HK-2 (cell line): ENCODE measurements at regions not wholly inside any gene's neighbourhood (a gene's known extent, or its start where the extent isn't known, plus 50 kb on each side); places are given as distances from the start of the nearest gene placed in this dataset.

Experiments
- DNase-seq: peaks from one replicate; pipeline ENCODE4 v3.0.0-alpha.2; 2018; ENCODE audit not compliant: unreplicated experiment

GRCh38 chr12:46451276-46452021 lies 78.9 kb upstream of the SLC38A2 start:
- DNase-seq = no peak

GRCh38 chr12:46450279-46450748 lies 77.7 kb upstream of the SLC38A2 start:
- DNase-seq = no peak

GRCh38 chr12:46449856-46450255 lies 77.3 kb upstream of the SLC38A2 start:
- no peak for DNase-seq

- no peak for DNase-seq
These were observed 76.7 kb upstream of the SLC38A2 start for GRCh38 chr12:46449316-46449715.

- no peak for DNase-seq
These were observed 74.1 kb upstream of the SLC38A2 start for GRCh38 chr12:46446645-46447044.

GRCh38 chr12:46445551-46446235 lies 73.1 kb upstream of the SLC38A2 start:
- DNase-seq = no peak

GRCh38 chr12:46445093-46445492 lies 72.5 kb upstream of the SLC38A2 start:
- DNase-seq = no peak

- no peak for DNase-seq
These were observed 71.2 kb upstream of the SLC38A2 start for GRCh38 chr12:46443594-46444263.

- no peak for DNase-seq
These were observed 70.2 kb upstream of the SLC38A2 start for GRCh38 chr12:46442738-46443137.

GRCh38 chr12:46442239-46442638 lies 69.7 kb upstream of the SLC38A2 start:
- DNase-seq = no peak

GRCh38 chr12:46439793-46440511 lies 67.4 kb upstream of the SLC38A2 start:
- DNase-seq = no peak

- DNase-seq = no peak
These were observed 66.2 kb upstream of the SLC38A2 start for GRCh38 chr12:46438719-46439319.

- no peak for DNase-seq
These were observed 65.7 kb upstream of the SLC38A2 start for GRCh38 chr12:46438256-46438655.

GRCh38 chr12:46437469-46437868 lies 64.9 kb upstream of the SLC38A2 start:
- no peak for DNase-seq

- DNase-seq = no peak
These were observed 64.2 kb upstream of the SLC38A2 start for GRCh38 chr12:46436747-46437146.

- DNase-seq = no peak
These were observed 63.1 kb upstream of the SLC38A2 start for GRCh38 chr12:46435625-46436024.

- DNase-seq = no peak
These were observed 62.5 kb upstream of the SLC38A2 start for GRCh38 chr12:46435029-46435428.

GRCh38 chr12:46433829-46434228 lies 61.3 kb upstream of the SLC38A2 start:
- DNase-seq = no peak

- DNase-seq = no peak
These were observed 59.8 kb upstream of the SLC38A2 start for GRCh38 chr12:46432325-46432724.

- no peak for DNase-seq
These were observed 57.9 kb upstream of the SLC38A2 start for GRCh38 chr12:46430340-46430948.
